B cell (primary cell): ENCODE measurements at regions not wholly inside any gene's neighbourhood (a gene's known extent, or its start where the extent isn't known, plus 50 kb on each side); places are given as distances from the start of the nearest gene placed in this dataset.

ENCODE experiments used
- ATAC-seq: fragments of 200-7000 bp; cut with Tn5 transposase; one replicate; pipeline ENCODE4 v1.10.0; 2021; ENCODE audit warnings: low read depth, mild to moderate bottlenecking, moderate number of reproducible peaks, moderate library complexity
- CTCF ChIA-PET: fragments of 350-600 bp; sonication (Branson Sonifier 250); formaldehyde crosslinking; loops from one replicate; lab custom pipeline; 2021; ENCODE audit warnings: antibody characterized with exemption, inconsistent platforms; lab: Charles Lee
- POLR2A ChIA-PET: fragments of 350-600 bp; sonication (Branson Sonifier 250); formaldehyde crosslinking; loops from one replicate; lab custom pipeline; 2021; ENCODE audit warnings: antibody characterized with exemption; lab: Charles Lee
- DNase-seq: peaks from one replicate; pipeline ENCODE4 v3.0.0; 2013
- H2AFZ ChIP-seq: 2 replicates; pipeline ENCODE4 v1.6.1; 2012; ENCODE audit warnings: mild to moderate bottlenecking, low read depth, low read length; ENCODE audit not compliant: insufficient read depth, poor library complexity, severe bottlenecking
- H3K27ac ChIP-seq, 2 donors: 1 replicate in 1 of 2; 2 replicates in 1 of 2; pipeline ENCODE4 v1.5.1; 2012 to 2013; ENCODE audit warnings: low read length in 2 of 2, mild to moderate bottlenecking in 2 of 2, moderate library complexity in 1 of 2
- H3K27me3 ChIP-seq, 4 experiments: fragments of 200-600 bp in 1 of 4; sonication (generic) in 1 of 4; replicated peaks in 1 of 4; 1 replicate in 2 of 4; 2 replicates in 2 of 4; pipeline versions ENCODE4 v1.6.1 to v1.7.0; 2013 to 2016; ENCODE audit warnings: low read length in 3 of 4, mild to moderate bottlenecking in 2 of 4, mixed read lengths in 1 of 4, moderate library complexity in 1 of 4; ENCODE audit not compliant: insufficient read depth in 4 of 4, control insufficient read depth in 3 of 4; ENCODE audit errors: control extremely low read depth in 1 of 4
- H3K36me3 ChIP-seq, 2 experiments: replicated peaks in 1 of 2; 1 replicate in 1 of 2; 2 replicates in 1 of 2; pipeline versions ENCODE4 v1.6.1 to v1.7.1; 2013; ENCODE audit warnings: low read length in 1 of 2; ENCODE audit not compliant: insufficient read depth in 2 of 2, control insufficient read depth in 1 of 2; ENCODE audit errors: control extremely low read depth in 1 of 2, extremely low read depth in 1 of 2
- H3K4me1 ChIP-seq, 2 donors: fragments of 200-600 bp in 1 of 2; sonication (generic) in 1 of 2; 1 replicate in 1 of 2; 2 replicates in 1 of 2; pipeline versions ENCODE4 v1.5.1 to v1.6.1; 2013 to 2017; ENCODE audit warnings: low read length in 2 of 2; ENCODE audit not compliant: control insufficient read depth in 2 of 2, insufficient read depth in 2 of 2
- H3K4me2 ChIP-seq: replicated peaks from 2 replicates; pipeline ENCODE3; 2012; ENCODE audit warnings: mild to moderate bottlenecking, low read depth, low read length; ENCODE audit not compliant: poor library complexity, severe bottlenecking
- H3K4me3 ChIP-seq, 5 experiments: fragments of 200-600 bp in 1 of 5; sonication (generic) in 1 of 5; 1 replicate in 3 of 5; 2 replicates in 2 of 5; pipeline versions ENCODE4 v1.5.1 to v1.7.0; 2011 to 2016; ENCODE audit warnings: low read length in 4 of 5, mild to moderate bottlenecking in 4 of 5, low read depth in 2 of 5, control low read depth in 1 of 5, moderate library complexity in 1 of 5; ENCODE audit not compliant: insufficient read depth in 1 of 5; ENCODE audit errors: control extremely low read depth in 1 of 5, extremely low read depth in 1 of 5
- H3K79me2 ChIP-seq: fragments of 200-600 bp; sonication (generic); one replicate; pipeline ENCODE4 v1.6.0; 2016; ENCODE audit warnings: low read length; ENCODE audit not compliant: control insufficient read depth, insufficient read depth
- H3K9ac ChIP-seq: fragments of 200-600 bp; sonication (generic); 2 replicates; pipeline ENCODE4 v1.6.1; 2017; ENCODE audit warnings: mild to moderate bottlenecking, low read length, moderate library complexity
- H3K9me3 ChIP-seq, 3 donors: one replicate each; pipeline versions ENCODE4 v1.6.1 to v1.7.1; 2013; ENCODE audit warnings: low read length in 2 of 3; ENCODE audit not compliant: control insufficient read depth in 2 of 3, insufficient read depth in 1 of 3; ENCODE audit errors: control extremely low read depth in 1 of 3
- H4K20me1 ChIP-seq: 2 replicates; pipeline ENCODE4 v1.6.0; 2012; ENCODE audit warnings: mild to moderate bottlenecking, low read length; ENCODE audit not compliant: insufficient read depth, control insufficient read depth, poor library complexity, severe bottlenecking
- H3K27ac Mint-ChIP-seq: one replicate; pipeline ENCODE4 v1.8.0; 2021; ENCODE audit warnings: mixed read lengths
- H3K27me3 Mint-ChIP-seq: one replicate; pipeline ENCODE4 v1.8.0; 2021; ENCODE audit warnings: mixed read lengths
- H3K4me1 Mint-ChIP-seq: one replicate; pipeline ENCODE4 v1.8.0; 2021; ENCODE audit warnings: mixed read lengths
- H3K4me3 Mint-ChIP-seq: one replicate; pipeline ENCODE4 v1.8.0; 2021; ENCODE audit warnings: mixed read lengths
- H3K9me3 Mint-ChIP-seq: one replicate; pipeline ENCODE4 v1.8.0; 2022; ENCODE audit warnings: mixed read lengths; ENCODE audit not compliant: insufficient read depth
- CTCF ChIP-seq: fragments of 200-600 bp; IDR thresholded peaks from one replicate; pipeline ENCODE4 v1.8.0; 2022; ENCODE audit warnings: antibody characterized with exemption, mild to moderate bottlenecking
- EZH2 ChIP-seq: IDR thresholded peaks from 2 replicates; pipeline ENCODE4 v1.6.1; 2012; ENCODE audit warnings: borderline replicate concordance, low read depth, mild to moderate bottlenecking, moderate library complexity, low read length; ENCODE audit not compliant: insufficient read depth, poor library complexity, severe bottlenecking
- WGBS: methylation state at CpG from one replicate; pipeline ENCODE4 v1.1.5; 2013; ENCODE audit warnings: missing lambda C conversion rate; ENCODE audit not compliant: insufficient coverage; 5-methylcytosine and 5-hydroxymethylcytosine counted together
- intact Hi-C: fragments of 100-400 bp; cut with micrococcal nuclease; formaldehyde crosslinking; loops from one replicate; pipeline ENCODE4 v1.10.0; 2022

DNA sequence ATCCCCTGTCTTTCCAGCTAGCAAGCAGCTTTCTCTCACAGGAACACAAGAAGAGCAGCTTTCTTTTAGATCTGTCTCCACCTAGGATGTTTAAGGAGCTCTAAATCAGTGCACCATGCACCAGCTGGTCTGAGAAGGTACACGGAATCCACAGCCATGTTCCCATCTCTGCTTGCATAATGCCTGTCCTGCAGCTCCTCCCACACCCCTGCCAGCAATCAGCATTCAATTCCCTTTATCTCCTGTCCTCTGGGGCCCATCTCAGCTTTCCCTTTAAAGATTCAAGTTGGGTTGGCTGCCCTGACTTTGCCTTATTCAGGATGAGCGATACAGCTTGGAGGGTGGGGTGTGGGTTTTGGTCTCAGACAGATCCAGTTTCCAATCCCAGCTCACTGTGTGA is 826.3 kb downstream of the BCL11B start:
- ATAC-seq (no peak), DNase-seq (no peak)
- no peak for TF ChIP-seq CTCF
- no peak for TF ChIP-seq EZH2
- intact Hi-C loops, result no loop called here
- Histone ChIP-seq H3K27me3 (no peaks in the 10 kb centered on the region), H3K4me2 (no peak overlapping the region), H3K36me3 (no peaks in the 10 kb centered on the region), H2AFZ (no peak overlapping the region), H3K9ac (no peak overlapping the region), H4K20me1 (no peaks in the 10 kb centered on the region), H3K9me3 (peaks cover 0 to 7% (median 0%) of the 10 kb centered on the region in 3 donors), H3K4me3 (no peak overlapping the region), H3K4me1 (no peaks in the 10 kb centered on the region), H3K27ac (no peak overlapping the region), H3K79me2 (no peaks in the 10 kb centered on the region)
- ChIA-PET CTCF (no interaction called here), POLR2A (no interaction called here)
- no peaks in the 10 kb centered on the region for H3K9me3 Mint-ChIP-seq
- no peaks in the 10 kb centered on the region for H3K27me3 Mint-ChIP-seq
- no peaks in the 10 kb centered on the region for H3K4me1 Mint-ChIP-seq
- WGBS, result 73% methylated on average over 1 of the region's 2 CpGs
- H3K4me3 Mint-ChIP-seq, result no peak overlapping the region
- no peak overlapping the region for H3K27ac Mint-ChIP-seq

DNA sequence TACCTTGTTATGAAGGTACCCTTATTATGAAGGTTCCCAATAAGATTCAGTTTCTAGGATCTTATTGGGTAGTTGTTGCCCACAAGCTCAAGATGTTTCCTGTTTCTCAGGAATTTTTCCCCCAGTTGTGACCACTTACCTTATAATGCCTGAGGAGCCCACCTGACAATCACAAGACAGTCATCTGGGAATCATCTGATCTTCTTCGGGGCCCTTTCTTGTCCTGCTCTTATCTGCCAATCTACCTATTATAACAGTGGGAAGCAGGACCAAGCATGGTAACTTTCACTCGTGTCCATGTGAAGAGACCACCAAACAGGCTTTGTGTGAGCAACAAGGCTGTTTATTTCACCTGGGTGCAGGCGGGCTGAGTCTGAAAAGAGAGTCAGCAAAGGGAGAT is 825.5 kb downstream of the BCL11B start:
- no peak overlapping the region for H3K4me2 ChIP-seq
- DNase-seq, result no peak
- Mint-ChIP-seq H3K4me3 (no peak overlapping the region), H3K27me3 (no peaks in the 10 kb centered on the region), H3K9me3 (no peaks in the 10 kb centered on the region), H3K27ac (no peak overlapping the region), H3K4me1 (no peaks in the 10 kb centered on the region)
- H3K27ac ChIP-seq, result no peak overlapping the region
- ChIA-PET POLR2A (no interaction called here), CTCF (no interaction called here)
- H3K36me3 ChIP-seq, result no peaks in the 10 kb centered on the region
- ATAC-seq, result no peak
- intact Hi-C loops, result no loop called here
- peaks cover 0 to 11% (median 0%) of the 10 kb centered on the region in 3 donors for H3K9me3 ChIP-seq
- TF ChIP-seq CTCF, result no peak
- H2AFZ ChIP-seq, result no peak overlapping the region
- no peak overlapping the region for H3K9ac ChIP-seq
- H3K27me3 ChIP-seq, result no peaks in the 10 kb centered on the region
- no CpG with 5 or more reads among the region's 3 CpGs for WGBS
- no peaks in the 10 kb centered on the region for H3K4me1 ChIP-seq
- H3K79me2 ChIP-seq, result no peaks in the 10 kb centered on the region
- no peak overlapping the region for H3K4me3 ChIP-seq
- no peaks in the 10 kb centered on the region for H4K20me1 ChIP-seq
